Activated T-helper 2 cell treated with anti-CD3 and anti-CD28 coated beads, Interferon-gamma antibody, Interleukin-2, Interleukin-4, amounts not matched to agents 10 μg/mL and 5 μg/mL and 100 μg/mL, durations not matched to agents 14 hours and 24 hours and 36 hours (primary cell): ENCODE measurements at regions not wholly inside any gene's neighbourhood (a gene's known extent, or its start where the extent isn't known, plus 50 kb on each side); places are given as distances from the start of the nearest gene placed in this dataset.

Experiments
- DNase-seq: peaks from one replicate; pipeline ENCODE4 v3.0.0; 2021; ENCODE audit warnings: low spot score
- H3K27ac Mint-ChIP-seq: one replicate; pipeline ENCODE4 v1.8.0; 2021; ENCODE audit warnings: mixed read lengths
- H3K27me3 Mint-ChIP-seq: one replicate; pipeline ENCODE4 v1.8.0; 2021; ENCODE audit warnings: low read depth, mixed read lengths
- H3K36me3 Mint-ChIP-seq: one replicate; pipeline ENCODE4 v1.8.0; 2021; ENCODE audit warnings: low read depth, mixed read lengths
- H3K4me1 Mint-ChIP-seq: one replicate; pipeline ENCODE4 v1.8.0; 2021; ENCODE audit warnings: low read depth, mixed read lengths
- H3K4me3 Mint-ChIP-seq: one replicate; pipeline ENCODE4 v1.8.0; 2021; ENCODE audit warnings: low read depth, mild to moderate bottlenecking, moderate library complexity, mixed read lengths
- H3K9me3 Mint-ChIP-seq: one replicate; pipeline ENCODE4 v1.8.0; 2021; ENCODE audit warnings: mixed read lengths
- intact Hi-C: fragments of 100-400 bp; cut with micrococcal nuclease; formaldehyde crosslinking; loops from one replicate; pipeline ENCODE4 v1.15.1; 2023

- no peaks in the 10 kb centered on the region for H3K36me3 Mint-ChIP-seq
- H3K4me3 Mint-ChIP-seq: no peak overlapping the region
- no peaks in the 10 kb centered on the region for H3K27me3 Mint-ChIP-seq
- intact Hi-C loops: no loop called here
- peaks cover 15% of the 10 kb centered on the region for H3K9me3 Mint-ChIP-seq
- no peaks in the 10 kb centered on the region for H3K4me1 Mint-ChIP-seq
- no peak for DNase-seq
- H3K27ac Mint-ChIP-seq: no peak overlapping the region
These were observed 1783.5 kb upstream of the WWC1 start for GRCh38 chr5:166507810-166508425.

- H3K9me3 Mint-ChIP-seq: peaks cover 23% of the 10 kb centered on the region
- H3K4me1 Mint-ChIP-seq: no peaks in the 10 kb centered on the region
- no peak for DNase-seq
- no peak overlapping the region for H3K4me3 Mint-ChIP-seq
- no peak overlapping the region for H3K27ac Mint-ChIP-seq
- intact Hi-C loops: no loop called here
- H3K36me3 Mint-ChIP-seq: no peaks in the 10 kb centered on the region
- H3K27me3 Mint-ChIP-seq: no peaks in the 10 kb centered on the region
These were observed 1782.4 kb upstream of the WWC1 start for GRCh38 chr5:166509085-166509484.

DNA sequence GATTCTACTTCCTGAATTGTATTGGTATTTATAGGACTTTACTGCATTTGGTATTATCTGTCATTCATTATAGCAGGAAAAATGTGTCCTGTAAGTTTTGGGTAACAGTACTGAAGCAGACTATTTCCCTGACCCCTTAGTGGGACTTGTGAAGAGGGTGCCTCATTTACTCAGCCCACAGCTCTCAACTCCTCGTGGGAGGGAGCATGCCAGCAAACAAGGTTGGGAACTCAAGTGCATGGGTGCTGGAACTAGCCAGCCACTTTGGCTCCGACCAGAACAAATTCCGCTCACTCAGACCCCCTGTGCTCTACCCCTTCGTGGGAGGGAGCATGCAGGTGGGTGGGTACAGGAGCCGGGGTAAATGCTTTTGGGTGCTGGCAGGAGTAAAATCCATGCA lies 1773.5 kb upstream of the WWC1 start:
- Mint-ChIP-seq H3K27me3 (no peaks in the 10 kb centered on the region), H3K4me1 (no peaks in the 10 kb centered on the region), H3K9me3 (peaks cover 36% of the 10 kb centered on the region), H3K36me3 (no peaks in the 10 kb centered on the region), H3K27ac (no peak overlapping the region), H3K4me3 (no peak overlapping the region)
- no peak for DNase-seq
- intact Hi-C loops: no loop called here

DNA sequence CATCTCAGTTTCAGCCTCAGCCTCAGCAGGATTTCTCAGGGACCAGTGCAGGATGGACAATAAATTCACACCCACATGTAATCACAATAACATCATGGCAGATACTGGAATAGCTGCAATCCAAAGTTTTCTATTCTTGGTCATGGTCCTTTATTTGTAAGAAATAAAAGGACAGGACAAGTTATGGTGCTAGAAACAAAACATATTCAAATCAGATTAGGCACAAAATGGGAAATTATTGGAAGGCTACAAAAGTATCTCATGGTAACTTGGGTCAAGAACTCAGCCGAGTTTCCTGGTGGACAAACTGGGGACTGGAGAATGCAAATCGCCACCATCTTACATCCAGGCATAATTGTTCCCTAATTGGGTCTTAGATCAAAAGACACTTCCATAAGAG lies 1768.2 kb upstream of the WWC1 start:
- Mint-ChIP-seq H3K36me3 (no peaks in the 10 kb centered on the region), H3K4me3 (no peak overlapping the region), H3K9me3 (peaks cover 24% of the 10 kb centered on the region), H3K27me3 (no peaks in the 10 kb centered on the region), H3K27ac (no peak overlapping the region), H3K4me1 (no peaks in the 10 kb centered on the region)
- intact Hi-C loops: no loop called here
- no peak for DNase-seq

DNA sequence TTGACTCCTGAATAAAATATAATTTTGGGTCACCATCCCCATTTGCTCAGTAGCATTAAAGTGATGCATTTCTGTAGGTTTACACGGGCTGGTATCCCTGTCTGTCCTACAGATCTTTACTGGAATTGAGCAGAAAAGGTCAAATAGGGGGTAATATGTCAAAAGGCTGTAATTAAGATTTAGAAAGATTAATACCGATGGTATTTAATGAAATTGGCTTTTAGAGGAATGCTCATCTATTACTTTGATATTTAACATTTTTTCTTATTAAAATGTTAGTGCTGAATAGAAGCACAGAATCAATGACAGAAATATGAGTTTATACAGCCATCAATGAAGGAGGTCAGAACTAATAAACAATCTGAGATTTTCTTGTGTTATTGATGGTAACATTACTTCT lies 1762.2 kb upstream of the WWC1 start:
- intact Hi-C loops: no loop called here

GRCh38 chr5:166532456-166533220 lies 1758.8 kb upstream of the WWC1 start:
- Mint-ChIP-seq H3K36me3 (no peaks in the 10 kb centered on the region), H3K27me3 (no peaks in the 10 kb centered on the region), H3K4me3 (no peak overlapping the region), H3K9me3 (peaks cover 10% of the 10 kb centered on the region), H3K4me1 (no peaks in the 10 kb centered on the region), H3K27ac (no peak overlapping the region)
- no peak for DNase-seq
- intact Hi-C loops: no loop called here

More for the DNA sequence above, 1762.2 kb upstream of the WWC1 start:
- H3K27ac Mint-ChIP-seq: no peak overlapping the region
- DNase-seq: no peak
- H3K4me1 Mint-ChIP-seq: no peaks in the 10 kb centered on the region
- no peaks in the 10 kb centered on the region for H3K36me3 Mint-ChIP-seq
- no peak overlapping the region for H3K4me3 Mint-ChIP-seq
- H3K27me3 Mint-ChIP-seq: no peaks in the 10 kb centered on the region
- H3K9me3 Mint-ChIP-seq: peaks cover 10% of the 10 kb centered on the region

DNA sequence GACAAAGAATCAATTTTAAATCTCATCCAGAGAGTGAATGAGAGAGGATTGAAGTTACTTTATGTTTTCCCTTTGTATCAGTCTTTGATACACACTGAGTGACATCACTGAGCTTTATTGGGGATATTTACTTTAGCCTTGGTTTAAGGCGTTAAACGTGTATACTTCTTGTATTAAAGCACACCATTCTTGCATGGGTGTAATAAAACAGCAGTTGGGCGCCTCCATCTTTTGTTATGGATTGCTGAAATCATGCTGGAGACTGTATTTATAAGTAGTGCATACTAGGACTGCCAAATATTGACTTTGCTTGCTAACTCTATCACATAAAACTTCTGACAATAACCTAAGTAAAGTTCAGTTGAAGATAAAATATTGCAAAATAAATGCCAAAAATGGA lies 1755.8 kb upstream of the WWC1 start:
- no peaks in the 10 kb centered on the region for H3K27me3 Mint-ChIP-seq
- H3K9me3 Mint-ChIP-seq: peaks cover 18% of the 10 kb centered on the region

DNA sequence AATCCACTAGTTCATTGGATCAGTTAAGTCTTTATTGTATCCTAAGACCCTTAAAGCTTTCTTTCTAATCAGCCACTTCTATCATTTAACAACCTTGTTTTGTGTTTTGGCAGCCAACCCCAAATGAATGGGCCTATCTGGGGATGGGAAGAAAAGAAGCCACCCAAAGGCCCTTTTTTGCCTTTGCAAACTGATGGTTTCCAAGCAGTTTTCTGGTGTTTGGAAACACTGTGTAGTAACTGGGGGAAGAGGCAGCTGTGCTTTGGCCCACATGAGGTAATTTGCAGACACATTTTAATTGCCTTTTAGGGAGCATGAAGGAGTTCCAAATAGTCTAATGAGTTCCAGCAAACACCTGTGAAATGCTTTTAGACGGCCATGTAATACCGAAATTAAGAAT lies 1751.3 kb upstream of the WWC1 start:
- Mint-ChIP-seq H3K27ac (no peak overlapping the region), H3K4me3 (no peak overlapping the region), H3K4me1 (no peaks in the 10 kb centered on the region), H3K27me3 (no peaks in the 10 kb centered on the region), H3K9me3 (peaks cover 18% of the 10 kb centered on the region), H3K36me3 (no peaks in the 10 kb centered on the region)
- intact Hi-C loops: no loop called here
- no peak for DNase-seq

More for the DNA sequence above, 1755.8 kb upstream of the WWC1 start:
- Mint-ChIP-seq H3K4me3 (no peak overlapping the region), H3K4me1 (no peaks in the 10 kb centered on the region), H3K36me3 (no peaks in the 10 kb centered on the region), H3K27ac (no peak overlapping the region)
- DNase-seq: no peak
- intact Hi-C loops: no loop called here

DNA sequence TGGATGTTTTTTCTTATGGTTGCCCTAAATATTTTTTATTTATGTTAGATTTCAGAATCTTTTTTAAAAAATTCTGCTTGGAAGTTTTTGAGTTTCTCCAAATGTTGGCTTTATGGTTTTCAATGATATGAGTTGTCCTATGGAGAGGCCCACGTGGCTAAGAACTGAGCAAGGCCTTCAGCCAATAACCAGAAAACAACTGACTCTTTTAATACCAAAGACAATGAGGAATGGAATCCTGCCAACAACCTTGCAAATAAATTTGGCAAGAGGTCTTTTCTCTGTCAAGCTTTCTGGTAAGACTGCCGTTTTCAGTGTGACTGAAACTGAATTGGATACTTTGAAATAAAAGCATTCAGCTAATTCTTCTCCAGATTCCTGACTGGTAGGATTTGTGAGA lies 1740.1 kb upstream of the WWC1 start:
- intact Hi-C loops: no loop called here
- Mint-ChIP-seq H3K27me3 (no peaks in the 10 kb centered on the region), H3K27ac (no peak overlapping the region), H3K4me3 (no peak overlapping the region), H3K9me3 (peaks cover 27% of the 10 kb centered on the region), H3K36me3 (no peaks in the 10 kb centered on the region), H3K4me1 (no peaks in the 10 kb centered on the region)
- DNase-seq: no peak

GRCh38 chr5:166553778-166554177 lies 1737.7 kb upstream of the WWC1 start:
- no peaks in the 10 kb centered on the region for H3K36me3 Mint-ChIP-seq
- H3K4me3 Mint-ChIP-seq: no peak overlapping the region
- H3K9me3 Mint-ChIP-seq: peaks cover 29% of the 10 kb centered on the region
- no peak for DNase-seq
- no peaks in the 10 kb centered on the region for H3K27me3 Mint-ChIP-seq
- H3K4me1 Mint-ChIP-seq: no peaks in the 10 kb centered on the region
- intact Hi-C loops: no loop called here
- H3K27ac Mint-ChIP-seq: no peak overlapping the region

DNA sequence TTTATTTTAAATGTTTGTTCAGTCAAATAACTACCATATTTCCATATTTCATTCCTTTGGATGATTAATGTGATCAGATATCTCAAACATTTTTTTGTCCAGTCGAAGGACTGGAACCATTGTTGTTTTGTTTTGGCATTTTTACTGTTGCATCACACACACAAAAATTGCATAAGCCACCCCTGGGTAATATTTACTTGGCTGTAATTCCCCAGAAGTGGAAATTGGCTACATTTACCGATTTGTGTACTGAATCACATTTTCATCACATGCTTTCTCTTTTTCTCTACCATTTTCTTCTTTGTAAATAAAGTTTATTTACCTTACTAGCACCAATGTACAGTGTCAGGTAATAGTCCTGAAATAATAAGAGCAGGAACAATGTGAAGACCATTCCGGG lies 1729.7 kb upstream of the WWC1 start:
- Mint-ChIP-seq H3K4me1 (no peaks in the 10 kb centered on the region), H3K27ac (no peak overlapping the region), H3K36me3 (no peaks in the 10 kb centered on the region), H3K27me3 (no peaks in the 10 kb centered on the region), H3K9me3 (peaks cover 18% of the 10 kb centered on the region), H3K4me3 (no peak overlapping the region)
- no peak for DNase-seq
- intact Hi-C loops: no loop called here

GRCh38 chr5:166562246-166562645 lies 1729.2 kb upstream of the WWC1 start:
- Mint-ChIP-seq H3K9me3 (peaks cover 18% of the 10 kb centered on the region), H3K4me3 (no peak overlapping the region), H3K4me1 (no peaks in the 10 kb centered on the region), H3K27me3 (no peaks in the 10 kb centered on the region), H3K36me3 (no peaks in the 10 kb centered on the region), H3K27ac (no peak overlapping the region)
- intact Hi-C loops: no loop called here
- DNase-seq: no peak

DNA sequence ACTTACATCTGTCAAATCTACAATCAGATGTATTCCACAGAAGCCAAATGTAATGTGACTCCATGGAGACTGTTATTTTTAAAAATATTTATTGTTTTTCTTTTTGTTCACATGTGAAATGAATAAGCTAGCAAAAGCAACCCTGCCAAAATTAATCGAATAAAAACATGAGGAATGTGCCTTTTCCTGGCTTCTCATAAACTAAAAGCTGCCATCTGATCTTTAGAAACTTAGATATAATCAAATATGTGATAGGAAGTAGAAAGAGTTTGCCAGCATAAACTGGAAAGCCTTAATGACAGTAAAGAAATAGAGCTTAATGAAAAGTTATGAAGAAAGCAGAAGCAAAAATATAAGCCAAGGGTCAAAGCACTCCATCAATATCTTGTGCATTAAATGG lies 1724.7 kb upstream of the WWC1 start:
- intact Hi-C loops: no loop called here
- no peaks in the 10 kb centered on the region for H3K27me3 Mint-ChIP-seq
- peaks cover 19% of the 10 kb centered on the region for H3K9me3 Mint-ChIP-seq
- DNase-seq: no peak
- no peak overlapping the region for H3K27ac Mint-ChIP-seq
- no peaks in the 10 kb centered on the region for H3K36me3 Mint-ChIP-seq
- no peak overlapping the region for H3K4me3 Mint-ChIP-seq
- no peaks in the 10 kb centered on the region for H3K4me1 Mint-ChIP-seq
